H1 (cell line): ENCODE measurements at regions not wholly inside any gene's neighbourhood (a gene's known extent, or its start where the extent isn't known, plus 50 kb on each side); places are given as distances from the start of the nearest gene placed in this dataset.

ENCODE experiments used
- BRCA1 ChIP-seq: IDR thresholded peaks from 2 replicates; pipeline ENCODE4 v1.6.1; 2012; ENCODE audit warnings: low read depth, low read length, improper control_type of control experiment
- FOSL1 ChIP-seq: IDR thresholded peaks from 2 replicates; pipeline ENCODE4 v1.6.1; 2011; ENCODE audit warnings: mild to moderate bottlenecking, low read depth, low read length, moderate library complexity; ENCODE audit not compliant: insufficient read depth
- TF ChIP-seq, protein P1 (sequence below): IDR thresholded peaks from 2 replicates; pipeline ENCODE4 v1.6.1; 2011; ENCODE audit warnings: low read depth, mild to moderate bottlenecking, low read length; ENCODE audit not compliant: insufficient read depth

DNA sequence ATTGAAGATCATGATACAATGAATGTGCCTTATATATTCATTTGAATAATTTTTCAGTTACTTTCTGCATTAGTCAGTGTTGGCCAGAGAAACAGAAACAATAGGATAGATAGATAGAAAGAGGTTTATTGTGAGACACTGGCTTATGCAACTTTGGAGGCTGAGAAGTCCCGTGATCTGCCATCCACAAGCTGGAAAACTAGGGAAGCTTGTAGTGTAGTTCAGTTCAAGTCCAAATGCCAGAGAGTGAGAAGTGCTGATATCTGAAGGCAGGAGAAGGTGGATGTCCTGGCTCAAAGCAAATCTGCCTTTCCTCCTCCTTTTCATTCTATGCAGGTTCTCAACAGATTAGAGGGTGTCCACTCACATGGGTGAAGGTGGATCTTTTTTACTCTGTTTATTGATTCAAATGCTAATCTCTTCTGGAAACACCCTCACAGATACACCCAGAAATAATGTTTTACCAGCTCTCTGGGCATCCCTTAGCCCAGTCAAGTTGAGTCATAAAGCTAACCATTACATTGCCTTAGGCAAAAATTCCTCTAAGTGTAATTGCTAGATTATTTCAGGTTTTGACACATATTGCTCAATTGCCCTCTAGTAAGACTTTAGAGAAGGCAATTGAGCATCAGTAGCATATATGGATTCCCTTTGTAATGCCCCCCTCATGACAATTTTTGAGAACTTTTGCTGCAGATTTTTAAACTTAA is 341.4 kb downstream of the LPIN1 start (continued):
- TF ChIP-seq, protein P1, sequence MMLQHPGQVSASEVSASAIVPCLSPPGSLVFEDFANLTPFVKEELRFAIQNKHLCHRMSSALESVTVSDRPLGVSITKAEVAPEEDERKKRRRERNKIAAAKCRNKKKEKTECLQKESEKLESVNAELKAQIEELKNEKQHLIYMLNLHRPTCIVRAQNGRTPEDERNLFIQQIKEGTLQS = no peak
- no peak for TF ChIP-seq BRCA1
- no peak for TF ChIP-seq FOSL1
- TF ChIP-seq, all 59 proteins: peak for 0
